ENCODE measurements at regions not wholly inside any gene's neighbourhood (a gene's known extent, or its start where the extent isn't known, plus 50 kb on each side); places are given as distances from the start of the nearest gene placed in this dataset.

GRCh38 chr5:133806847-133807246 is 161.6 kb downstream of the C5orf15 start:
- no peak overlapping the region for H3K14ac ChIP-seq (ENCODE audit: insufficient read depth, low read length)
- H2AFZ ChIP-seq (ENCODE audit: low read length): no peak overlapping the region
- no peaks in the 10 kb centered on the region for H3K79me2 ChIP-seq (ENCODE audit: insufficient read depth, low read length)
- no peak overlapping the region for H3K9ac ChIP-seq (ENCODE audit: extremely low read depth, insufficient read length, low read length)
- no peaks in the 10 kb centered on the region for H3K9me3 ChIP-seq (ENCODE audit: control insufficient read depth, low read depth, low read length)
- Mint-ChIP-seq H3K4me1 (peaks cover 5 to 10% of the 10 kb centered on the region in 2 experiments; a peak in 3 of 4 replicates), H3K4me3 (no peak overlapping the region), H3K27me3 (ENCODE audit: low read depth) (peaks cover 10% of the 10 kb centered on the region), H3K9me3 (peaks cover 3 to 7% of the 10 kb centered on the region in 2 experiments; a peak in 3 of 5 replicates), H3K27ac (no peak overlapping the region), H3K36me3 (ENCODE audit: insufficient read depth in 1 of 3, low read depth in 3 of 3) (peaks cover 0 to 2% (median 0%) of the 10 kb centered on the region in 3 experiments; a peak in 2 of 7 replicates)
- H3K79me1 ChIP-seq (ENCODE audit: insufficient read depth, low read depth, low read length, poor library complexity, severe bottlenecking): no peaks in the 10 kb centered on the region
- no peak overlapping the region for H3K23ac ChIP-seq (ENCODE audit: insufficient read length, low read depth, low read length)
- H2BK15ac ChIP-seq (ENCODE audit: low read depth, low read length): no peak overlapping the region
- H4K8ac ChIP-seq (replicated peaks; ENCODE audit: insufficient read length, low read depth, low read length): no peak overlapping the region
- peaks cover 2% of the 10 kb centered on the region for H4K20me1 ChIP-seq (ENCODE audit: control insufficient read depth, insufficient read depth, insufficient read length)
- WGBS (ENCODE audit: extremely low coverage, insufficient read length, low lambda C conversion rate): no CpG with 5 or more reads among the region's 3 CpGs
- no peak overlapping the region for H3K18ac ChIP-seq (ENCODE audit: insufficient read length, low read depth, low read length)
- H2AK5ac ChIP-seq (ENCODE audit: insufficient read length, low read length): no peak overlapping the region
- no peak overlapping the region for H2BK20ac ChIP-seq (ENCODE audit: low read depth, low read length, poor library complexity, severe bottlenecking)
- no peak overlapping the region for H4K91ac ChIP-seq (ENCODE audit: insufficient read length, low read depth, low read length)
- no peak overlapping the region for H3K4me2 ChIP-seq (ENCODE audit: insufficient read depth, insufficient read length, low read length)
- no peak overlapping the region for H3K56ac ChIP-seq (ENCODE audit: insufficient read length, low read depth, low read length)
- H2BK120ac ChIP-seq (ENCODE audit: low read depth, low read length, poor library complexity, severe bottlenecking): no peak overlapping the region
- no peak overlapping the region for H3K27ac ChIP-seq (ENCODE audit: insufficient read length, low read depth, low read length)
- no peaks in the 10 kb centered on the region for H3K27me3 ChIP-seq (ENCODE audit: insufficient read depth, low read length)
- no peak for DNase-seq
- H3T11ph ChIP-seq (ENCODE audit: low read length): no peak overlapping the region
- no peak overlapping the region for H3K4ac ChIP-seq (ENCODE audit: low read depth, low read length)
- H2BK12ac ChIP-seq (ENCODE audit: insufficient read length, low read depth, low read length): no peak overlapping the region
- no peaks in the 10 kb centered on the region; the same call in 1 of the 2 replicates for H3K4me1 ChIP-seq (ENCODE audit: insufficient read depth, low read length)
- H4K5ac ChIP-seq (ENCODE audit: insufficient read length, low read depth, low read length): no peak overlapping the region
- TF ChIP-seq CTCF (conservative IDR thresholded peaks at IDR 0.05): no peak
- no peaks in the 10 kb centered on the region for H3K23me2 ChIP-seq (ENCODE audit: insufficient read length, low read depth, low read length, poor library complexity, severe bottlenecking)
- no peak overlapping the region for H2BK5ac ChIP-seq (ENCODE audit: insufficient read length, low read length)
